GM12891 (cell line): ENCODE measurements at regions not wholly inside any gene's neighbourhood (a gene's known extent, or its start where the extent isn't known, plus 50 kb on each side); places are given as distances from the start of the nearest gene placed in this dataset.

Experiments
- DNase-seq: peaks from one replicate; pipeline ENCODE4 v3.0.0; 2011; ENCODE audit warnings: low spot score; ENCODE audit not compliant: insufficient read length
- FAIRE-seq: peaks from 2 replicates; lab custom pipeline; 2011; peaks lifted over from hg19 to GRCh38; lab: Jason Lieb, UNC
- PAX5 ChIP-seq: IDR thresholded peaks from 2 replicates; pipeline ENCODE4 v1.6.1; 2011; ENCODE audit warnings: low read length, moderate library complexity, mild to moderate bottlenecking; ENCODE audit not compliant: insufficient read depth, severe bottlenecking
- POLR2A ChIP-seq: IDR thresholded peaks from 2 replicates; pipeline ENCODE4 v1.6.1; 2011; ENCODE audit warnings: low read depth, low read length, control low read depth
- POLR2AphosphoS5 ChIP-seq: IDR thresholded peaks from 2 replicates; pipeline ENCODE4 v1.6.1; 2011; ENCODE audit warnings: low read depth, low read length, control low read depth
- POU2F2 ChIP-seq: IDR thresholded peaks from 2 replicates; pipeline ENCODE4 v1.6.1; 2011; ENCODE audit warnings: low read depth, mild to moderate bottlenecking, control low read depth, low read length, moderate library complexity
- SPI1 ChIP-seq: IDR thresholded peaks from 2 replicates; pipeline ENCODE4 v1.6.1; 2011; ENCODE audit warnings: low read depth, low read length, control low read depth
- TAF1 ChIP-seq: IDR thresholded peaks from 2 replicates; pipeline ENCODE4 v1.6.1; 2011; ENCODE audit warnings: low read depth, low read length, control low read depth

- FAIRE-seq = no peak
- TF ChIP-seq POLR2AphosphoS5 (no peak), POU2F2 (no peak), PAX5 (no peak), TAF1 (no peak), POLR2A (no peak)
These were observed 454.8 kb downstream of the TOX3 start for GRCh38 chr16:52092126-52092525.

GRCh38 chr16:52090080-52090479, 456.9 kb downstream of the TOX3 start:
- FAIRE-seq (no peak), DNase-seq (no peak)
- no peak for TF ChIP-seq POLR2A
- no peak for TF ChIP-seq PAX5
- no peak for TF ChIP-seq TAF1
- no peak for TF ChIP-seq SPI1
- TF ChIP-seq POLR2AphosphoS5 = no peak
- no peak for TF ChIP-seq POU2F2

More at GRCh38 chr16:52092126-52092525, 454.8 kb downstream of the TOX3 start:
- DNase-seq = no peak

- DNase-seq (no peak), FAIRE-seq (no peak)
- TF ChIP-seq PAX5 (no peak), TAF1 (no peak), POLR2A (no peak), POLR2AphosphoS5 (no peak), SPI1 (no peak), POU2F2 (no peak)
These were observed 457.5 kb downstream of the TOX3 start for GRCh38 chr16:52089476-52089875.

- TF ChIP-seq TAF1 (no peak), POLR2A (no peak), POU2F2 (no peak), PAX5 (no peak), SPI1 (no peak), POLR2AphosphoS5 (no peak)
- DNase-seq = no peak
- no peak for FAIRE-seq
These were observed 460.0 kb downstream of the TOX3 start for GRCh38 chr16:52086901-52087300.

GRCh38 chr16:52078716-52079655, 468.0 kb downstream of the TOX3 start:
- FAIRE-seq (no peak), DNase-seq (no peak)
- TF ChIP-seq POLR2A = no peak
- TF ChIP-seq POLR2AphosphoS5 = no peak
- no peak for TF ChIP-seq POU2F2
- TF ChIP-seq SPI1 = no peak
- TF ChIP-seq PAX5 = no peak
- TF ChIP-seq TAF1 = no peak

- no peak for FAIRE-seq
These were observed 469.3 kb downstream of the TOX3 start for GRCh38 chr16:52077607-52078006.

GRCh38 chr16:52076801-52077201, 470.1 kb downstream of the TOX3 start:
- TF ChIP-seq POLR2A (no peak), POU2F2 (no peak), POLR2AphosphoS5 (no peak), PAX5 (no peak), SPI1 (no peak), TAF1 (no peak)
- FAIRE-seq (no peak), DNase-seq (no peak)

More at GRCh38 chr16:52077607-52078006, 469.3 kb downstream of the TOX3 start:
- DNase-seq = no peak
- TF ChIP-seq PAX5 (no peak), POU2F2 (no peak), POLR2AphosphoS5 (no peak), POLR2A (no peak), TAF1 (no peak), SPI1 (no peak)

GRCh38 chr16:52076332-52076731, 470.6 kb downstream of the TOX3 start:
- no peak for DNase-seq
- no peak for FAIRE-seq
- TF ChIP-seq TAF1 = no peak

GRCh38 chr16:52074133-52074532, 472.8 kb downstream of the TOX3 start:
- no peak for TF ChIP-seq TAF1
- TF ChIP-seq POLR2A = no peak
- TF ChIP-seq SPI1 = no peak
- TF ChIP-seq POLR2AphosphoS5 = no peak
- no peak for TF ChIP-seq PAX5
- no peak for TF ChIP-seq POU2F2
- DNase-seq (no peak), FAIRE-seq (no peak)

- DNase-seq (no peak), FAIRE-seq (no peak)
- TF ChIP-seq TAF1 (no peak), POLR2A (no peak), POLR2AphosphoS5 (no peak), POU2F2 (no peak), SPI1 (no peak), PAX5 (no peak)
These were observed 473.9 kb downstream of the TOX3 start for GRCh38 chr16:52073024-52073423.
